B cell (primary cell): ENCODE measurements at regions not wholly inside any gene's neighbourhood (a gene's known extent, or its start where the extent isn't known, plus 50 kb on each side); places are given as distances from the start of the nearest gene placed in this dataset.

Source experiments
- ATAC-seq: fragments of 200-7000 bp; cut with Tn5 transposase; one replicate; pipeline ENCODE4 v1.10.0; 2021; ENCODE audit warnings: low read depth, mild to moderate bottlenecking, moderate number of reproducible peaks, moderate library complexity
- CTCF ChIA-PET: fragments of 350-600 bp; sonication (Branson Sonifier 250); formaldehyde crosslinking; loops from one replicate; lab custom pipeline; 2021; ENCODE audit warnings: antibody characterized with exemption, inconsistent platforms; lab: Charles Lee
- POLR2A ChIA-PET: fragments of 350-600 bp; sonication (Branson Sonifier 250); formaldehyde crosslinking; loops from one replicate; lab custom pipeline; 2021; ENCODE audit warnings: antibody characterized with exemption; lab: Charles Lee
- DNase-seq: peaks from one replicate; pipeline ENCODE4 v3.0.0; 2013
- H2AFZ ChIP-seq: 2 replicates; pipeline ENCODE4 v1.6.1; 2012; ENCODE audit warnings: mild to moderate bottlenecking, low read depth, low read length; ENCODE audit not compliant: insufficient read depth, poor library complexity, severe bottlenecking
- H3K27ac ChIP-seq, 2 donors: 1 replicate in 1 of 2; 2 replicates in 1 of 2; pipeline ENCODE4 v1.5.1; 2012 to 2013; ENCODE audit warnings: low read length in 2 of 2, mild to moderate bottlenecking in 2 of 2, moderate library complexity in 1 of 2
- H3K27me3 ChIP-seq, 4 experiments: fragments of 200-600 bp in 1 of 4; sonication (generic) in 1 of 4; replicated peaks in 1 of 4; 1 replicate in 2 of 4; 2 replicates in 2 of 4; pipeline versions ENCODE4 v1.6.1 to v1.7.0; 2013 to 2016; ENCODE audit warnings: low read length in 3 of 4, mild to moderate bottlenecking in 2 of 4, mixed read lengths in 1 of 4, moderate library complexity in 1 of 4; ENCODE audit not compliant: insufficient read depth in 4 of 4, control insufficient read depth in 3 of 4; ENCODE audit errors: control extremely low read depth in 1 of 4
- H3K36me3 ChIP-seq, 2 experiments: replicated peaks in 1 of 2; 1 replicate in 1 of 2; 2 replicates in 1 of 2; pipeline versions ENCODE4 v1.6.1 to v1.7.1; 2013; ENCODE audit warnings: low read length in 1 of 2; ENCODE audit not compliant: insufficient read depth in 2 of 2, control insufficient read depth in 1 of 2; ENCODE audit errors: control extremely low read depth in 1 of 2, extremely low read depth in 1 of 2
- H3K4me1 ChIP-seq, 2 donors: fragments of 200-600 bp in 1 of 2; sonication (generic) in 1 of 2; 1 replicate in 1 of 2; 2 replicates in 1 of 2; pipeline versions ENCODE4 v1.5.1 to v1.6.1; 2013 to 2017; ENCODE audit warnings: low read length in 2 of 2; ENCODE audit not compliant: control insufficient read depth in 2 of 2, insufficient read depth in 2 of 2
- H3K4me2 ChIP-seq: replicated peaks from 2 replicates; pipeline ENCODE3; 2012; ENCODE audit warnings: mild to moderate bottlenecking, low read depth, low read length; ENCODE audit not compliant: poor library complexity, severe bottlenecking
- H3K4me3 ChIP-seq, 5 experiments: fragments of 200-600 bp in 1 of 5; sonication (generic) in 1 of 5; 1 replicate in 3 of 5; 2 replicates in 2 of 5; pipeline versions ENCODE4 v1.5.1 to v1.7.0; 2011 to 2016; ENCODE audit warnings: low read length in 4 of 5, mild to moderate bottlenecking in 4 of 5, low read depth in 2 of 5, control low read depth in 1 of 5, moderate library complexity in 1 of 5; ENCODE audit not compliant: insufficient read depth in 1 of 5; ENCODE audit errors: control extremely low read depth in 1 of 5, extremely low read depth in 1 of 5
- H3K79me2 ChIP-seq: fragments of 200-600 bp; sonication (generic); one replicate; pipeline ENCODE4 v1.6.0; 2016; ENCODE audit warnings: low read length; ENCODE audit not compliant: control insufficient read depth, insufficient read depth
- H3K9ac ChIP-seq: fragments of 200-600 bp; sonication (generic); 2 replicates; pipeline ENCODE4 v1.6.1; 2017; ENCODE audit warnings: mild to moderate bottlenecking, low read length, moderate library complexity
- H3K9me3 ChIP-seq, 3 donors: one replicate each; pipeline versions ENCODE4 v1.6.1 to v1.7.1; 2013; ENCODE audit warnings: low read length in 2 of 3; ENCODE audit not compliant: control insufficient read depth in 2 of 3, insufficient read depth in 1 of 3; ENCODE audit errors: control extremely low read depth in 1 of 3
- H4K20me1 ChIP-seq: 2 replicates; pipeline ENCODE4 v1.6.0; 2012; ENCODE audit warnings: mild to moderate bottlenecking, low read length; ENCODE audit not compliant: insufficient read depth, control insufficient read depth, poor library complexity, severe bottlenecking
- H3K27ac Mint-ChIP-seq: one replicate; pipeline ENCODE4 v1.8.0; 2021; ENCODE audit warnings: mixed read lengths
- H3K27me3 Mint-ChIP-seq: one replicate; pipeline ENCODE4 v1.8.0; 2021; ENCODE audit warnings: mixed read lengths
- H3K4me1 Mint-ChIP-seq: one replicate; pipeline ENCODE4 v1.8.0; 2021; ENCODE audit warnings: mixed read lengths
- H3K4me3 Mint-ChIP-seq: one replicate; pipeline ENCODE4 v1.8.0; 2021; ENCODE audit warnings: mixed read lengths
- H3K9me3 Mint-ChIP-seq: one replicate; pipeline ENCODE4 v1.8.0; 2022; ENCODE audit warnings: mixed read lengths; ENCODE audit not compliant: insufficient read depth
- CTCF ChIP-seq: fragments of 200-600 bp; IDR thresholded peaks from one replicate; pipeline ENCODE4 v1.8.0; 2022; ENCODE audit warnings: antibody characterized with exemption, mild to moderate bottlenecking
- EZH2 ChIP-seq: IDR thresholded peaks from 2 replicates; pipeline ENCODE4 v1.6.1; 2012; ENCODE audit warnings: borderline replicate concordance, low read depth, mild to moderate bottlenecking, moderate library complexity, low read length; ENCODE audit not compliant: insufficient read depth, poor library complexity, severe bottlenecking
- WGBS: methylation state at CpG from one replicate; pipeline ENCODE4 v1.1.5; 2013; ENCODE audit warnings: missing lambda C conversion rate; ENCODE audit not compliant: insufficient coverage; 5-methylcytosine and 5-hydroxymethylcytosine counted together
- intact Hi-C: fragments of 100-400 bp; cut with micrococcal nuclease; formaldehyde crosslinking; loops from one replicate; pipeline ENCODE4 v1.10.0; 2022

GRCh38 chr18:77397056-77397455, 147.4 kb downstream of the GALR1 start:
- ATAC-seq (no peak), DNase-seq (no peak)
- ChIA-PET POLR2A (no interaction called here), CTCF (no interaction called here)
- Mint-ChIP-seq H3K4me3 (no peak overlapping the region), H3K27me3 (peaks cover 20% of the 10 kb centered on the region), H3K9me3 (no peaks in the 10 kb centered on the region), H3K27ac (no peak overlapping the region), H3K4me1 (no peaks in the 10 kb centered on the region)
- Histone ChIP-seq H3K4me2 (no peak overlapping the region), H3K4me3 (no peak overlapping the region), H3K79me2 (no peaks in the 10 kb centered on the region), H2AFZ (no peak overlapping the region), H3K4me1 (no peaks in the 10 kb centered on the region), H3K36me3 (no peaks in the 10 kb centered on the region), H4K20me1 (no peaks in the 10 kb centered on the region), H3K27me3 (peaks cover 0 to 3% (median 0%) of the 10 kb centered on the region in 4 experiments), H3K9me3 (peaks cover 0 to 2% (median 2%) of the 10 kb centered on the region in 3 donors), H3K27ac (no peak overlapping the region), H3K9ac (no peak overlapping the region)
- WGBS: 82% methylated on average over 6 of the region's 6 CpGs
- TF ChIP-seq EZH2: no peak
- intact Hi-C loops: no loop called here

- no peak overlapping the region for H3K27ac ChIP-seq
- Mint-ChIP-seq H3K27me3 (peaks cover 16% of the 10 kb centered on the region), H3K27ac (no peak overlapping the region), H3K4me1 (no peaks in the 10 kb centered on the region), H3K4me3 (no peak overlapping the region), H3K9me3 (no peaks in the 10 kb centered on the region)
- no peak overlapping the region for H3K4me2 ChIP-seq
- peaks cover 0 to 3% (median 0%) of the 10 kb centered on the region in 4 experiments for H3K27me3 ChIP-seq
- intact Hi-C loops: no loop called here
- no peaks in the 10 kb centered on the region for H3K4me1 ChIP-seq
- TF ChIP-seq CTCF (no peak), EZH2 (no peak)
- no peak for DNase-seq
- POLR2A ChIA-PET: no interaction called here
- H3K9me3 ChIP-seq: no peaks in the 10 kb centered on the region
- no peak for ATAC-seq
- no peaks in the 10 kb centered on the region for H4K20me1 ChIP-seq
- CTCF ChIA-PET: no interaction called here
- H3K79me2 ChIP-seq: no peaks in the 10 kb centered on the region
- H3K36me3 ChIP-seq: no peaks in the 10 kb centered on the region
- WGBS: 57% methylated on average over 1 of the region's 4 CpGs
- no peak overlapping the region for H3K4me3 ChIP-seq
- no peak overlapping the region for H3K9ac ChIP-seq
- no peak overlapping the region for H2AFZ ChIP-seq
Observed at GRCh38 chr18:77397617-77398016, 148.0 kb downstream of the GALR1 start.
